GM12864 (cell line): ENCODE measurements at regions not wholly inside any gene's neighbourhood (a gene's known extent, or its start where the extent isn't known, plus 50 kb on each side); places are given as distances from the start of the nearest gene placed in this dataset.

ENCODE experiments used
- DNase-seq: peaks from one replicate; pipeline ENCODE4 v3.0.0-alpha.2; 2011; ENCODE audit warnings: low read depth
- H3K4me3 ChIP-seq: 2 replicates; pipeline ENCODE4 v1.5.1; 2011; ENCODE audit warnings: mild to moderate bottlenecking, low read depth, low read length, control low read depth
- CTCF ChIP-seq: IDR thresholded peaks from 2 replicates; pipeline ENCODE4 v1.5.1; 2011; ENCODE audit warnings: low read depth, mild to moderate bottlenecking, moderate library complexity, low read length, control low read depth, inconsistent platforms; ENCODE audit errors: missing control alignments

- DNase-seq: no peak
- TF ChIP-seq CTCF: no peak
- no peak overlapping the region for H3K4me3 ChIP-seq
These were observed 125.8 kb downstream of the HMX1 start for GRCh38 chr4:8745826-8746225.

- H3K4me3 ChIP-seq: no peak overlapping the region
- DNase-seq: no peak
- TF ChIP-seq CTCF: no peak
These were observed 126.4 kb downstream of the HMX1 start for GRCh38 chr4:8745005-8745790.

GRCh38 chr4:8744083-8744805 is 127.4 kb downstream of the HMX1 start:
- H3K4me3 ChIP-seq: no peak overlapping the region
- DNase-seq: no peak
- no peak for TF ChIP-seq CTCF

GRCh38 chr4:8742546-8742945 is 129.1 kb downstream of the HMX1 start:
- H3K4me3 ChIP-seq: no peak overlapping the region
- no peak for DNase-seq
- TF ChIP-seq CTCF: no peak

GRCh38 chr4:8741513-8742226 is 130.0 kb downstream of the HMX1 start:
- TF ChIP-seq CTCF: no peak
- DNase-seq: no peak
- no peak overlapping the region for H3K4me3 ChIP-seq

- no peak for TF ChIP-seq CTCF
- H3K4me3 ChIP-seq: no peak overlapping the region
- DNase-seq: no peak
These were observed 130.8 kb downstream of the HMX1 start for GRCh38 chr4:8740666-8741395.
